Skeletal muscle satellite cell (primary cell): ENCODE measurements at regions not wholly inside any gene's neighbourhood (a gene's known extent, or its start where the extent isn't known, plus 50 kb on each side); places are given as distances from the start of the nearest gene placed in this dataset.

Source experiments
- H3K27me3 ChIP-seq: 2 replicates; pipeline ENCODE4 v1.7.0; 2013; ENCODE audit warnings: low read length; ENCODE audit not compliant: control insufficient read depth, insufficient read depth
- H3K36me3 ChIP-seq: 2 replicates; pipeline ENCODE4 v1.7.0; 2013; ENCODE audit warnings: mild to moderate bottlenecking, control low read depth, low read length; ENCODE audit not compliant: insufficient read depth
- H3K4me1 ChIP-seq: 2 replicates; pipeline ENCODE4 v1.7.0; 2013; ENCODE audit warnings: low read length; ENCODE audit not compliant: control insufficient read depth, insufficient read depth
- H3K4me2 ChIP-seq: 2 replicates; pipeline ENCODE4 v1.7.0; 2013; ENCODE audit warnings: mild to moderate bottlenecking, low read length
- H3K4me3 ChIP-seq: 2 replicates; pipeline ENCODE4 v1.7.0; 2013; ENCODE audit warnings: low read length
- H3K9ac ChIP-seq: 2 replicates; pipeline ENCODE4 v1.7.0; 2013; ENCODE audit warnings: mild to moderate bottlenecking, low read depth, low read length, moderate library complexity
- H3K9me3 ChIP-seq: replicated peaks from 2 replicates; pipeline ENCODE4 v1.7.0; 2013; ENCODE audit warnings: mild to moderate bottlenecking, control low read depth, low read length

DNA sequence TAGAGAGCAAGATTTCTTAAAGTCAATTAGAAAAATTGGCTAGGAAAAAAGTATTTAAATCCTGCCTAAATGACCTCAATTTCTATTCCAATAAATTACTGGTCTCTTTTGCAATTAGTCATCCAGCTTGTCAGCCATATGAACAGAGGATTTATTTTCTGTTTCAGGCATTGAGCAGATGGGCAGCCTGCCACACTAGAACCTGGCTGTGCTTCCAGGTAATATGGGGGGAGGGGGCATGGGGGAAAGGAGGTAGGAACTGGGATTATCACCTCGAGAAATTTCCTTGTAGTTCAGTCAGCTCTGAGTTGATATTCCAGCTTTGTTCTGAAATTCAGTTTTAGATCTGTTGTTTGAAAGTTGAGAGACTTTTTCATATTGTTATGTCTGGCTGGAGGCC, 206.3 kb upstream of the LCORL start:
- no peak overlapping the region for H3K4me3 ChIP-seq
- H3K9ac ChIP-seq: no peak overlapping the region
- no peaks in the 10 kb centered on the region for H3K4me1 ChIP-seq

GRCh38 chr4:18214411-18215055, 193.0 kb upstream of the LCORL start:
- no peaks in the 10 kb centered on the region for H3K4me1 ChIP-seq
- H3K36me3 ChIP-seq: no peaks in the 10 kb centered on the region
- no peak overlapping the region for H3K4me3 ChIP-seq
- H3K9ac ChIP-seq: no peak overlapping the region
- no peak overlapping the region for H3K4me2 ChIP-seq
- H3K27me3 ChIP-seq: no peaks in the 10 kb centered on the region
- peaks cover 4% of the 10 kb centered on the region for H3K9me3 ChIP-seq

More for the DNA sequence above, 206.3 kb upstream of the LCORL start:
- H3K36me3 ChIP-seq: no peaks in the 10 kb centered on the region
- H3K27me3 ChIP-seq: no peaks in the 10 kb centered on the region
- H3K4me2 ChIP-seq: no peak overlapping the region
- H3K9me3 ChIP-seq: peaks cover 3% of the 10 kb centered on the region

DNA sequence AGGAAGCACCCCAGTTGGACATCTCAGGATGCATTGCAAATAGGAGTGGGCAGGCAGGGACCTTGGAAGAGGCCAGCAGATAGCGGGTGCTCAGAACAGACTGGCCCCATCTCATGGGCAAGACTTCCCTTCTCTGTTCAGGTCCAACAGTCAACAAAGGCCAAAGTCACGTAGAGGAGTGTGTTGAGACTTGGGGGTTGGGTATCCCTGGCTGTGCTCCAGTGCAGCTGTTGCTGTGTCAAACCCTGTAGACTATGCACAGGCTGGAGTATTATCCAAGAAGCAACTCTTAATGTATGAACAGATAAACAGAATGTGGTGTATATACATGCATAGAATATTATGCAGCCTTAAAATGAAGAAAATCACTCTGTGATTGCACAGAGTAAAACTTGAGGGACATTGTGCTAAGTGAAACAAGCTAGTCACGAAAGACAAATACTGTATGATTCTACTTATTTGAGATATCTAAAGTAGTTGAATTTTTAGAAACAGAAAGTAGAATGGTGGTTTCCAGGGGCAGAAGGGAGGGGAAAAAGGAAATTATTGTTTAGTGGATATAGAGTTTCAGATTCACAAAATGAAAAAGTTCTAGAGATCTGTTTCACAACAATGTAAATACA, 192.1 kb upstream of the LCORL start:
- H3K27me3 ChIP-seq: no peaks in the 10 kb centered on the region
- H3K36me3 ChIP-seq: no peaks in the 10 kb centered on the region
- peaks cover 4% of the 10 kb centered on the region for H3K9me3 ChIP-seq
- no peak overlapping the region for H3K4me2 ChIP-seq
- H3K9ac ChIP-seq: no peak overlapping the region
- H3K4me1 ChIP-seq: no peaks in the 10 kb centered on the region
- no peak overlapping the region for H3K4me3 ChIP-seq

DNA sequence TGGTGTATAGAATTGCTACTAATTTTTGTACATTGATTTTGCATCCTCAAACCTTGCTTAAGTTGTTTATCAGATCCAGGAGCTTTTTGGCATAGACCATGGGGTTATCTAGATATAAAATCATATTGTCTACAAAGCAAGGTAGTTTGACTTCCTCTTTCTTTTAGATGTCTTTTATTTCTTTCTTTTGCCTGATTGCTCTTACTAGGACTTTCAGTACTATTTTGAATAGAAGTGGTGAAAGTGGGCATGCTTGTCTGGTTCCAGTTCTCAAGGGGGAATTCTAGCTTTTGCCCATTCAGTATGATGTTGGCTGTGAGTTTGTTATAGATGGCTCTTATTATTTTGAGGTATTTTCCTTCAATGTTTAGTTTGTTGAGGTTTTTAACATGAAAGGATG, 187.9 kb upstream of the LCORL start:
- Histone ChIP-seq H3K36me3 (no peaks in the 10 kb centered on the region), H3K4me2 (no peak overlapping the region)

DNA sequence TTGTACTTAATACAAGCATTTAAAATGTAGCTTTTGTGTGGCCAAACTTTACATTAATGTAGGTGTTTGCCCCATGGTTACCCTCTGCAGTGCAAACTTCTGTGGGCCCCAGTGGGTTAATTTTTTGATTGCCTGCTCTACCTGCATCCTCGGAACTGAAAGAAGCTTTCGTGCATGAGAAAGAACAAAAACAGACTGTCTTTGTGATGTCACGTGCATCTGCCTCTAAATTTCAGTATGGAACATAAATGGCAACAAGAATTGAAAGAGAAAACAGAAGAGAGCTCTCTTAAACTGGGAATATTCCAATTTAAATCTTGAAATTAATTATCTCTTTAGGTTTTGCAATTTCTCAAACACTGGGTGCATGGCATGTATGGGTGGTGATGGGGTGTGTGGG, 182.4 kb upstream of the LCORL start:
- no peaks in the 10 kb centered on the region for H3K27me3 ChIP-seq
- H3K9ac ChIP-seq: no peak overlapping the region
- no peak overlapping the region for H3K4me3 ChIP-seq
- no peaks in the 10 kb centered on the region for H3K9me3 ChIP-seq
- no peak overlapping the region for H3K4me2 ChIP-seq
- H3K4me1 ChIP-seq: no peaks in the 10 kb centered on the region
- H3K36me3 ChIP-seq: no peaks in the 10 kb centered on the region

More for the DNA sequence above, 187.9 kb upstream of the LCORL start:
- H3K4me1 ChIP-seq: no peaks in the 10 kb centered on the region
- H3K4me3 ChIP-seq: no peak overlapping the region
- peaks cover under 1% of the 10 kb centered on the region for H3K9me3 ChIP-seq
- no peaks in the 10 kb centered on the region for H3K27me3 ChIP-seq
- H3K9ac ChIP-seq: no peak overlapping the region

DNA sequence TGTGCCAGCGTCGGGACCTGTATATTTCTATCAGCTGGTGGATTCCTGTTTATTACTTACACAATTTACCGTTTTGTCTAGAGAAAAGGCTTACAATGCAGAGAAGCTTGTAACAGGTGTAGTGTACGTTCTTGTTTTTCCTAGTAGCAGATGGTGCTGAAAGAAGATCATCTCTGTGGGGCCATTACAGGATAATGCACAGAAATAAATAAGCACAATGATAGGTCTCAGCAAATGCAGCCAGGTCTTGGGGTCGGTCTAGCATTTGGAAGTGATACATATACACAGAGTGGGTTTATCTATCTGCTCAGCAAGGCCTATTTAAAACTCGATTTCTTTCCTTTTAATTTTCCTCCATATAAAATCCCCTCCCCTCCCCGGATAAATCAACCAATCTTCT, 180.9 kb upstream of the LCORL start:
- Histone ChIP-seq H3K9me3 (no peaks in the 10 kb centered on the region), H3K4me1 (no peaks in the 10 kb centered on the region), H3K36me3 (no peaks in the 10 kb centered on the region), H3K4me2 (no peak overlapping the region), H3K9ac (no peak overlapping the region), H3K27me3 (no peaks in the 10 kb centered on the region), H3K4me3 (no peak overlapping the region)

- H3K4me3 ChIP-seq: no peak overlapping the region
- H3K36me3 ChIP-seq: no peaks in the 10 kb centered on the region
- H3K9me3 ChIP-seq: no peaks in the 10 kb centered on the region
- H3K4me2 ChIP-seq: no peak overlapping the region
- no peaks in the 10 kb centered on the region for H3K4me1 ChIP-seq
- no peaks in the 10 kb centered on the region for H3K27me3 ChIP-seq
- H3K9ac ChIP-seq: no peak overlapping the region
These were observed 180.3 kb upstream of the LCORL start for GRCh38 chr4:18201885-18202284.

DNA sequence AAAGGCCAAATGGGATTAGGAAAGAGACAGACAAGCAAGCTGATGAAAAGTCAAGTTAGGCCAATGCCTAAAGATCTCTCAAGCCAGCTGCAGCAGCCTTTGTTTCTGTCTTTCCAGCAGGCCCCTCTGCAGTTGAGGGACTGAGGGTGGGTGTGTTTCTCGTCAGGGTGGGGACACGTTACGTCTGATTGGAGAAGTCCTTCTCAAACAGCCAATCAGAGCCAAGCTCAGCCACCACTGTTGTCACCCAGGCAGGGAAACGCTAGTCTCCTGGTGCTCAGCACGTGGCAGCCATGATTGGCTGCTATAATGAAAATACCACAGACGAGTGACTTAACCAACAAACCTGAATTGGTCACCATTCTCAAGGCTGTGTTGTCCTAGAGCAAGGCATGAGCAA, 177.1 kb upstream of the LCORL start:
- H3K4me2 ChIP-seq: no peak overlapping the region
- H3K4me1 ChIP-seq: no peaks in the 10 kb centered on the region
- no peaks in the 10 kb centered on the region for H3K36me3 ChIP-seq
- H3K9me3 ChIP-seq: no peaks in the 10 kb centered on the region
- no peaks in the 10 kb centered on the region for H3K27me3 ChIP-seq
- H3K9ac ChIP-seq: no peak overlapping the region
- no peak overlapping the region for H3K4me3 ChIP-seq

DNA sequence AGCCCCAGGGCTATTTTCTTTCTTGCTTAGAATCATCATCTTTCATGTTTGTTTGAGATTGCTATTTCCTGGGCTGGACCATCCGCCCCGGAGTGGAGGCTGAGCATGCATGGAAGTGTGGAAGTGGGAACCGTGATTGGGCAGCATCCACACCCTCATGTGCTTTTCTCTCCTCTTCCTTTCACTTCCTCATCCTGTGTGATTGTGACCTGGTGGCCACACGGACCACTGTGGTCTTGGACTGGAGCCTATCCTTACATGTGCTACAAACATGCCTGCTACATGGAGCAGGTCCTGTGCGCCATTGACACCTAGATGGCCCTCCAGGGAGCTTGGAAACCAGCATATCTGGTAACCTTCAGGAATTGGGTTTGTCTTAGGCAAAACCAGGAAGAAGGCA, 175.9 kb upstream of the LCORL start:
- Histone ChIP-seq H3K27me3 (no peaks in the 10 kb centered on the region), H3K9me3 (no peaks in the 10 kb centered on the region), H3K36me3 (no peaks in the 10 kb centered on the region), H3K9ac (no peak overlapping the region), H3K4me2 (no peak overlapping the region), H3K4me1 (no peaks in the 10 kb centered on the region), H3K4me3 (no peak overlapping the region)

- Histone ChIP-seq H3K27me3 (no peaks in the 10 kb centered on the region), H3K4me3 (no peak overlapping the region), H3K9me3 (no peaks in the 10 kb centered on the region), H3K36me3 (no peaks in the 10 kb centered on the region), H3K4me1 (no peaks in the 10 kb centered on the region), H3K9ac (no peak overlapping the region), H3K4me2 (no peak overlapping the region)
These were observed 172.7 kb upstream of the LCORL start for GRCh38 chr4:18194278-18194677.

DNA sequence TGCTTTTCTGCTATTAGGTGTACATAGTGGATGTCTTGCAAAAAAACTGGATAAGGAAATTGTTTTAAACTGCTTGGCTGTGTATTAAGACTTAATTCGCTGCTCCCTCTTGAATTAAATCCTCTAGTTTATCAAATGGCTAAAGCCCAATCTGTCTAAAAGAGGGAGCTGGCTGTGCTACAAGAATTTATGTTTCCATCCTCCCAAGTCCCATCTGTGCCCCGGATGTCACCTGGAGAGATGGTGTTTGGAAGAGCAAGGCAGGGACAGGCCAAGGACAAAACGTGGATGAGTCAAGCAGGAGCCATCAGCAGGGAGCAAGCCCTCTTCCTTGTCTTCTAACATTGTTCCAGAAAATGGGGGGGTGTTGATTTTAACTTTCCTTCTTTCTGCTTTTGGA, 171.3 kb upstream of the LCORL start:
- Histone ChIP-seq H3K9ac (no peak overlapping the region), H3K27me3 (no peaks in the 10 kb centered on the region), H3K36me3 (no peaks in the 10 kb centered on the region), H3K4me2 (no peak overlapping the region), H3K9me3 (no peaks in the 10 kb centered on the region), H3K4me1 (no peaks in the 10 kb centered on the region), H3K4me3 (no peak overlapping the region)

GRCh38 chr4:18185491-18185890, 163.9 kb upstream of the LCORL start:
- H3K4me2 ChIP-seq: no peak overlapping the region
- no peak overlapping the region for H3K9ac ChIP-seq
- H3K4me3 ChIP-seq: no peak overlapping the region
- no peaks in the 10 kb centered on the region for H3K27me3 ChIP-seq
- no peaks in the 10 kb centered on the region for H3K9me3 ChIP-seq
- no peaks in the 10 kb centered on the region for H3K4me1 ChIP-seq
- no peaks in the 10 kb centered on the region for H3K36me3 ChIP-seq
